B cell (primary cell): ENCODE measurements at regions not wholly inside any gene's neighbourhood (a gene's known extent, or its start where the extent isn't known, plus 50 kb on each side); places are given as distances from the start of the nearest gene placed in this dataset.

ENCODE experiments used
- EZH2 ChIP-seq: IDR thresholded peaks from 2 replicates; pipeline ENCODE4 v1.6.1; 2012; ENCODE audit warnings: borderline replicate concordance, low read depth, mild to moderate bottlenecking, moderate library complexity, low read length; ENCODE audit not compliant: insufficient read depth, poor library complexity, severe bottlenecking
- TF ChIP-seq, protein P1 (sequence below): fragments of 200-600 bp; IDR thresholded peaks from one replicate; pipeline ENCODE4 v1.8.0; 2022; ENCODE audit warnings: antibody characterized with exemption, mild to moderate bottlenecking

DNA sequence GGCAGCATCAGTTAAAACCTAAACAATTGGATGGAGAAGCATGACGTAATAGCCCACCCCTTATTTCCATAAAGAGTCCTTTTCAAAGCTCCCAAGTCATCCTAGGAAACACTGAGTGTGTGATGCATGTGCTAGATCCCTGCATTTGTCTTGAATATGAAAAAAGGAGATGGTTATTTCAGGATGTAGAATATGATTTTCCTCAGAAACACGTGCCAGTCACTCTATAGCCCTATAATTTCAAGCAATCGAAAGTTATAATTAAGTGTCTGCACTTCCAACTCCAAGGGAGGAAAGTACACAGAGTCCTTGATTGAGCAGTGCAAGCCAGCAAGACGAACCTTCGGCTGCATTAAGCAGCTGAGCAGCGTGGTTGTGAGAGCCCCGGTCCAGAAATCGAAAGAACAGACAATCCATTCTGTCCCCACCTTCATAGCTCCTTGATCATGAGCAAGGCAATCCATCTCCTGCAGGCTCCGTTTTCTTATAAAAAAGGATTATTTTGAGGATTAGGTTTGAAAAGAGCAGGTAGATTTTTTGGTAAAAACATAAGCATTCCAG is 287.7 kb downstream of the FBXO15 start:
- no peak for TF ChIP-seq EZH2
- TF ChIP-seq, protein P1, sequence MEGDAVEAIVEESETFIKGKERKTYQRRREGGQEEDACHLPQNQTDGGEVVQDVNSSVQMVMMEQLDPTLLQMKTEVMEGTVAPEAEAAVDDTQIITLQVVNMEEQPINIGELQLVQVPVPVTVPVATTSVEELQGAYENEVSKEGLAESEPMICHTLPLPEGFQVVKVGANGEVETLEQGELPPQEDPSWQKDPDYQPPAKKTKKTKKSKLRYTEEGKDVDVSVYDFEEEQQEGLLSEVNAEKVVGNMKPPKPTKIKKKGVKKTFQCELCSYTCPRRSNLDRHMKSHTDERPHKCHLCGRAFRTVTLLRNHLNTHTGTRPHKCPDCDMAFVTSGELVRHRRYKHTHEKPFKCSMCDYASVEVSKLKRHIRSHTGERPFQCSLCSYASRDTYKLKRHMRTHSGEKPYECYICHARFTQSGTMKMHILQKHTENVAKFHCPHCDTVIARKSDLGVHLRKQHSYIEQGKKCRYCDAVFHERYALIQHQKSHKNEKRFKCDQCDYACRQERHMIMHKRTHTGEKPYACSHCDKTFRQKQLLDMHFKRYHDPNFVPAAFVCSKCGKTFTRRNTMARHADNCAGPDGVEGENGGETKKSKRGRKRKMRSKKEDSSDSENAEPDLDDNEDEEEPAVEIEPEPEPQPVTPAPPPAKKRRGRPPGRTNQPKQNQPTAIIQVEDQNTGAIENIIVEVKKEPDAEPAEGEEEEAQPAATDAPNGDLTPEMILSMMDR = no peak
